ENCODE measurements at regions not wholly inside any gene's neighbourhood (a gene's known extent, or its start where the extent isn't known, plus 50 kb on each side); places are given as distances from the start of the nearest gene placed in this dataset.

GRCh38 chr2:60268661-60269060, 284.8 kb downstream of the BCL11A start:
- TF ChIP-seq JUND (IDR thresholded peaks at IDR 0.05; ENCODE audit: low read depth) = no peak
- DNase-seq (ENCODE audit: low read depth in 1 of 2, low spot score in 1 of 2) = no peak
- in situ Hi-C loops (cut with HindIII; ENCODE audit: low pct_unique_long_range_greater_than_20kb, low sequenced_read_pairs) = no loop called here

DNA sequence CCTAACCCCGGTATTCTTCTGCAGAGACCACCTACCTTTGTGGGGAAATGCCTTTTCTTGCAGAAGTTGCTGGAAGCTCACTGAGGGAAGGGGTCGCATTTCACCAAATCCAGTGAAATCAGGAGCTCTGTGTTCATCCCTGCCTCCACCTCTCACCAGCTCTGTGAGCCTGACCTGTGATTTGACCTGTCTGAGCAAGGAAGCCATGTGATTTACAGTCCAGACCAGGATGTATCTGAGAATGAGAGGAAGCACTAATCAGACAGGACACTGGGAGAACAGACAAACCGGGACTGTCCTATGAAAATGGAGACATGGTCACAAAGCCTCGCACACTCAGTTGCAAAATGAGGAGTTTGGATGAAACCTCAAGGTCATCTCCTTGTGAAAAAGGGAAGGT, 285.4 kb downstream of the BCL11A start:
- no peak for TF ChIP-seq JUND (IDR thresholded peaks at IDR 0.05; ENCODE audit: low read depth)
- DNase-seq (ENCODE audit: low read depth in 1 of 2, low spot score in 1 of 2) = no peak
- in situ Hi-C loops (cut with HindIII; ENCODE audit: low pct_unique_long_range_greater_than_20kb, low sequenced_read_pairs) = no loop called here

- in situ Hi-C loops (cut with HindIII; ENCODE audit: low pct_unique_long_range_greater_than_20kb, low sequenced_read_pairs) = no loop called here
- DNase-seq (ENCODE audit: low read depth in 1 of 2, low spot score in 1 of 2) = no peak
- TF ChIP-seq JUND (IDR thresholded peaks at IDR 0.05; ENCODE audit: low read depth) = no peak
Measured at GRCh38 chr2:60267122-60267521, 286.3 kb downstream of the BCL11A start.

GRCh38 chr2:60262178-60262577, 291.3 kb downstream of the BCL11A start:
- DNase-seq (ENCODE audit: low read depth in 1 of 2, low spot score in 1 of 2) = no peak
- in situ Hi-C loops (cut with HindIII; ENCODE audit: low pct_unique_long_range_greater_than_20kb, low sequenced_read_pairs) = no loop called here
- TF ChIP-seq JUND (IDR thresholded peaks at IDR 0.05; ENCODE audit: low read depth) = no peak

DNA sequence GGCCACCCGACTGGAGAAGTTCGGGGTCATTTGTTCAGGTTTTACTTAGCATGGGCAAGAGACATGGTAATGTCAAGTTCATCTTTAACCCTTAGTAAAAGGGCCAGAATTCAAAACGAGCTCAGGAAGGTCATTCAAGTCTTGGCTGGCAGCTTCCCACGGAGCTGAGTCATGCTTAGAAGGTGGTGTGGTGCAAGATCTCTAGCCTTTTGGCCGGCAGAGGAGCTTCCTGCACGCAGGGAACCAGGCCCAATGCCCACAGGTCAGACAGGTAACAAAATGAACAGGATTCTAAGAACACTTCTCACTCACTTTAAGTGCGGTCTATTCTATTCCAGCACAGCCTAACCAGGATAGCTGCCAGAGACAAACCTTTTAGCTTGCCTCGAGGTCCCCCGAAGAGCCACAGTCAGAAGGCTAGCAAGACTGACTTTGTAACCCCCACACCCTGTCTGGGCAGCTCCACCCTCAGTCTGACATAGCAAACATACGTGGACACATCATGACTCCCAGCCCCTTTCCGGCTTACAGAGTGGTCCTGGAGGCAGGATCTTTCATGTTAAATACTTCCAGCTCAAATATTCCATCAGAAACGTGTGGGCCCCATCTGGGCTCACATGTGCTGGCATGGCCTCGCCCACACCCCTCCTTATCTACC, 292.7 kb downstream of the BCL11A start:
- peak in 1 of 2 experiments; percentile 7 for DNase-seq (ENCODE audit: low read depth in 1 of 2, low spot score in 1 of 2)

DNA sequence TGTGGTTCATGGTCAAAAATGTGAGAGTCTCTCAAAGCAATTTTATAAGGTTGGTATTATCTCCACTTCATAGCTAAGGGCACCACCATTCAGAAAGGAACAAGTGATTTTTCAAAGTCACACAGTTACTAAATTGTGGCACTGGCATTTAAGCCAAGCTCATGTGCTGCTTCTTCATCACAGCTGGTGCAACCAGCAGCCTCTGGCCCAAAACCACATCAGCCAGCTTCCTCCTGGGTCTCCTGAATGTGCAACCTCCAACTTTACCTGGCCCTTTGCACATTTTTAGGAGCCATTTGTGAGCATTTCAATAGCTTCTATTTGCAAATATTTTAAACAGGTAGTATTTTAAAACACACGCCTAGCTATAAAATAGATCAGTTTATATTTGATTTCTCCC, 293.7 kb downstream of the BCL11A start:
- DNase-seq (ENCODE audit: low read depth in 1 of 2, low spot score in 1 of 2) = no peak
- TF ChIP-seq JUND (IDR thresholded peaks at IDR 0.05; ENCODE audit: low read depth) = no peak
- in situ Hi-C loops (cut with HindIII; ENCODE audit: low pct_unique_long_range_greater_than_20kb, low sequenced_read_pairs) = no loop called here

More for the DNA sequence above, 292.7 kb downstream of the BCL11A start:
- TF ChIP-seq JUND (IDR thresholded peaks at IDR 0.05; ENCODE audit: low read depth) = no peak
- in situ Hi-C loops (cut with HindIII; ENCODE audit: low pct_unique_long_range_greater_than_20kb, low sequenced_read_pairs) = no loop called here

- no peak for DNase-seq (ENCODE audit: low read depth in 1 of 2, low spot score in 1 of 2)
- in situ Hi-C loops (cut with HindIII; ENCODE audit: low pct_unique_long_range_greater_than_20kb, low sequenced_read_pairs) = no loop called here
- no peak for TF ChIP-seq JUND (IDR thresholded peaks at IDR 0.05; ENCODE audit: low read depth)
Measured at GRCh38 chr2:60252581-60253150, 300.8 kb downstream of the BCL11A start.

DNA sequence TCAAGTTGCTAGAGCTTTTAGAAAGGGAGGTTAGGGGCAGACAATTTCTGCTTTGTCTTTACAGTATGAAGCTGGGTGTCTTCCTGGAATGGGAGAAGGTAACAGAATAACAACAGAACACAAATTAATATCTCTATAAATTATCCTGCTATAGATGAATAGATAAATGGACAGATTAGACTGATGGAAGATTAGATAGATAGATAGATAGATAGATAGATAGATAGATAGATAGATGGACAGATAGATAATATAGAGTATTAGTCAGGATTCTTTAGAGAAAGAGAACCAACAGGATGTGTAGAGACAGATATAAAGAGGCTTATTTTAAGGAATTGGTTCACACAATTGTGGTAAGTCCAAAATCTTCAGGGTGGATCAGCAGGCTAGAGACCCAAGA, 302.2 kb downstream of the BCL11A start:
- no peak for TF ChIP-seq JUND (IDR thresholded peaks at IDR 0.05; ENCODE audit: low read depth)
- in situ Hi-C loops (cut with HindIII; ENCODE audit: low pct_unique_long_range_greater_than_20kb, low sequenced_read_pairs) = no loop called here
- DNase-seq (ENCODE audit: low read depth in 1 of 2, low spot score in 1 of 2) = no peak

DNA sequence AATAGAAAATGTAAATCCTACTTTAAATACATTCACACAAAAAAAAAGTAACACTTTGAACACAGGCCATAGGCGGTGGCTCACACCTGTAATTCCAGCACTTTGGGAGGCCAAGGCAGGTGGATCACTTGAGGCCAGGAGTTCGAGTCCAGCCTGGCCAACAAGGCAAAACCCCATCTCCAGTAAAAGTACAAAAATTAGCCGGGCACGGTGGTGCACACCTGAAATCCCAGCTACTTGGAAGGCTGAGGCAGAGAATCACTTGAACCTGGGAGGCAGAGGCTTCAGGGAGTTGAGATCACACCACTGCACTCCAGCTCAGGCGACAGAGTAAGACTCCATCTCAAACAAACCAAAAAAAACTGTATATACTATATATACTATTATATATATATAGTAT, 303.6 kb downstream of the BCL11A start:
- DNase-seq (ENCODE audit: low read depth in 1 of 2, low spot score in 1 of 2) = no peak
- in situ Hi-C loops (cut with HindIII; ENCODE audit: low pct_unique_long_range_greater_than_20kb, low sequenced_read_pairs) = no loop called here

GRCh38 chr2:60247471-60247870, 306.0 kb downstream of the BCL11A start:
- in situ Hi-C loops (cut with HindIII; ENCODE audit: low pct_unique_long_range_greater_than_20kb, low sequenced_read_pairs) = no loop called here
- DNase-seq (ENCODE audit: low read depth in 1 of 2, low spot score in 1 of 2) = no peak
- no peak for TF ChIP-seq JUND (IDR thresholded peaks at IDR 0.05; ENCODE audit: low read depth)

More for the DNA sequence above, 303.6 kb downstream of the BCL11A start:
- no peak for TF ChIP-seq JUND (IDR thresholded peaks at IDR 0.05; ENCODE audit: low read depth)

GRCh38 chr2:60246583-60246982, 306.9 kb downstream of the BCL11A start:
- no peak for DNase-seq (ENCODE audit: low read depth in 1 of 2, low spot score in 1 of 2)
- no peak for TF ChIP-seq JUND (IDR thresholded peaks at IDR 0.05; ENCODE audit: low read depth)
- in situ Hi-C loops (cut with HindIII; ENCODE audit: low pct_unique_long_range_greater_than_20kb, low sequenced_read_pairs) = no loop called here

GRCh38 chr2:60234274-60234986, 319.0 kb downstream of the BCL11A start:
- in situ Hi-C loops (cut with HindIII; ENCODE audit: low pct_unique_long_range_greater_than_20kb, low sequenced_read_pairs) = no loop called here
- no peak for TF ChIP-seq JUND (IDR thresholded peaks at IDR 0.05; ENCODE audit: low read depth)
- DNase-seq (ENCODE audit: low read depth in 1 of 2, low spot score in 1 of 2) = no peak

- no peak for TF ChIP-seq JUND (IDR thresholded peaks at IDR 0.05; ENCODE audit: low read depth)
- in situ Hi-C loops (cut with HindIII; ENCODE audit: low pct_unique_long_range_greater_than_20kb, low sequenced_read_pairs) = no loop called here
- no peak for DNase-seq (ENCODE audit: low read depth in 1 of 2, low spot score in 1 of 2)
Measured at GRCh38 chr2:60230596-60230995, 322.9 kb downstream of the BCL11A start.
